Globus pallidus (tissue), 1 donor: ENCODE measurements at regions not wholly inside any gene's neighbourhood (a gene's known extent, or its start where the extent isn't known, plus 50 kb on each side); places are given as distances from the start of the nearest gene placed in this dataset.

Experiments
- DNase-seq: peaks from one replicate; pipeline ENCODE4 v3.0.0-alpha.2; 2015; ENCODE audit warnings: low spot score

- DNase-seq = no peak
Measured at GRCh38 chr3:194995334-194995733, 275.6 kb downstream of the XXYLT1 start.

GRCh38 chr3:194995922-194996321, 275.0 kb downstream of the XXYLT1 start:
- no peak for DNase-seq

DNA sequence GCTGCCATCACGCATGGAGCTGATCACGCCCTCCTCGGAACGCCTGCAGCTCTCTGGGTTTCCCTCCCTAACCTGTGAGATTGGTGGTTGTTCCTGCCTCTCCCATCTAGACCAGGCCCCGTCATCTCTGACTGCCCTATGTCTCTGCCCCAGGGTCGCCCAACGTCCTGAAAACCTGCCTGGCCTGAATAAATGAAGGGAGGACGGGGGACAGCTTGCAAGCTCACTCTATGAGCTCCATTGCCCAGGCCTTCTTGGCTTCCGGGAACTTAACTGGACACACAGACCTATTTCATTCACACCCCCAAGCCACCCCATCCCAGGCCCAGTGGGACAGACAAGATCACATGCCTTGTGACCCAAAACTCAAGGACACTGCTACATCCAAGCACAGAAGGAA, 274.2 kb downstream of the XXYLT1 start:
- DNase-seq = no peak

DNA sequence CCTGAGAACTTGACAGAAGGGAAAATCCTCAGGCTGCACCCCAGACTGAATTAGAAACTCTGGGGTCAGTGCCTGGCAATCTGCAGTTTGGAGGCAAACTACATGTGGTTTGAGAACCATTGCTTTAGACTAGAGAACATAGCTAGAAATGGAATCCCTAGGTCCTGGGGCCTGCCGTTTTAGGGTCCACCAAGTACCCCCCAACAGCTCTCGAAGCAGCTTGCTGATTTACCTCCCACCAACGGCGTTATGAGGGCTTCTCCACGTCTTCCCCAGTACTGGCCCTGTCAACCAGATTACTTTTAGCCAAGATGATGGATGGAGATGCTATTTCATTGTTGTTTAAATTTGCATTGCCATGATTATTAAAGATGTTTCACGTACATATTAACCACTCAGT, 272.5 kb downstream of the XXYLT1 start:
- no peak for DNase-seq

- DNase-seq = no peak
Measured at GRCh38 chr3:194998948-194999347, 272.0 kb downstream of the XXYLT1 start.

DNA sequence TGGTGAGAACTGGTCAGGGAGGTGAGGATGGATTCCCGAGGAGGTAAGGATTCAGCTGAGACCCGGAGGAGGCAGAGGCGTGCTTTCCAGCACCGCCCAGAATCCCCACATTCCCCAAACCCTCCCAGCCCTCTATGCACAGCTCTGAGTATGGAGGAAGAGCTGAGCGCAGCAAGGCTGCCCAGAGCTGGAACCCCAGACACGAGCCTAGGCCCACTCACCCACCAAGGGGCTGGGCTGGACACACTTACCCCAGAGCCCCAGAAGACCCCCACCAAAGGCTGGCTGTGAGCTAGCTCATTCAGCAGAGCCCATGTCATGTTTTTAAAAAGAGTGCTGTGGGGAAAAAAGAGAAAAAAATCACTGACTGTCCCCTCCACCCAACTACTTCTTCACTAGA, 271.5 kb downstream of the XXYLT1 start:
- no peak for DNase-seq

GRCh38 chr3:195001261-195001660, 269.7 kb downstream of the XXYLT1 start:
- no peak for DNase-seq

DNA sequence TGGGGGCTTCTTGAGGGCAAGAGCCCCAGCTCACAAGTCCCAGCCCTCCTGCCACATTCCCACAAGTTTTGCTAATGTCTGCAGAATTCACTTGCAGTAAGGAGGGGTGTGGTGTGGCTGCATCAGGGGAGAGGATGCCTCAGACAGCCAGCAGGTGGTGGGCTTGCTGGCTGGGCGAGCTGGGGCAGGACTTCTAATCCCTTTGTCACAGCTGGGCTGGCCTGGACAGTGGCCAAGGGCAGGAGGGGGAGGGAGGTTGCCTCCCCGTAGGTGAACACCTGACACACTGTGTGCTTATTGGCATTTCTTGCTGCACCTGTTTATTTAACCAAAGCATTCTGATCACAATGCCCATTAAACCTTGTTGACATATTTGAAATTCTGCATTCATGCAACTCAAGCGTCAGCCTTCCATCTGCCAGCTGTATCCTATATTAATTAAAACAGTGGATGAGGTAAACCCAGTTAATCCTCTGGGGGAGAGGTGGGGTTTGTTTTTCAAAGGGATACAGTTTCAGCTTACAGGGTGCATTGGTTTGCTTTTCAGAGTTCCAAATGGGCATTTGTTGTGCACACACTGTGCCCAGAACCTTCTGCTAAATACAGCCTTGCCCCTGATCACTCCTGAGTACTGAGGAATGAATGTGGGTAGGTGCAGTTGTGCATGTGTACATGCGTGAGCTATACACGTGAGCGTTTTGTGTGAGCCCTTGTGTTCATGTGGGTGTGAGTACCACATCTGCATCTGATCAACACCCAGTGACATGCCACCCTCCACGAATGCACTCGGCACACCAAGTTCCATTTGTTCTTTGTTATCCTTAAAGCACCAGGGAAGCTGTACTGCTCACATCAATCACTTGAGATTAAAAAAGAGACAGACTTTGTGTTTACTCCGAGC, 268.7 kb downstream of the XXYLT1 start:
- no peak for DNase-seq

DNA sequence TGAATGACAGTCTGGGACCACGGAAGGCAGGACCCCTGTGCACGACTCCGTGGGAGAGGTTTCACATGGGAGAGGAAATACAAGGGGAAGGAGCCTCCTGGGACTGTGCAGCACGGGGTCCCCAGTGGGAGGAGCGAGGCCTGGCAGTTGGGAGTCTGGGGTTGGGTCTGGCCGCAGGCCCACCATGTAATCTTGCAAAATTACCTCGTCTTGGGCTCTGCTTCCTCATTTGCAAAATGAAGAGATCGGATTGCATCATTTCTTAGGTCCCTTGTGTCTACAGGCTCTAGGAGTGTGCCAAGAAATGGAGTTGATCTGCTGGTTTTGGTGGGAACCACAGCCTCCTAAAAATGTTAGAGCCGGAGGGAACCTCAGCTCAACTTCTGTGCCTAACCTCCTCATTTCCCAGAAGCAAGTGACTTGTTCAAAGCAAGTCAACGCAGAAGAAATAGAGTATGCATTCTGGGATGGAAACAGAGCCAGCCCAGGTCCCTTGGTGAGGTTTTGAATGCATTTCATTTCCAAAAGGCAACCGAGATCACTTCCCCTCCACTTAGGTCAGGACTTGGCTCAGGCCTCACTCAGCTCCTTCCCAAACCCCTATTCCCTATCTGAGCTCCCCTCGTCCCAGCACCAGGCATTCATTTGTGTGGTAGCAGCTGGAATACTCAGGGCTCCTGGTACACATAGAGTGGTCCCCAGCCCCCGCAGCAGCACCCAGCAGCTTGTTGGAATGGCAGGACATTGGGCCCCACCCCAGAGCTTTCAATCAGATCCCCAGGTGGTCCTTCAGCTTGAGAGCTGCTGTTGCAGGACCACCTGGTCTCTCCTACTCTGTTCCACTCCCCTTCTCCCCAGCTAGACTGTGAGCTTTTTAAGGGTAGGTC, 267.7 kb downstream of the XXYLT1 start:
- DNase-seq = peak; percentile 22

GRCh38 chr3:195003893-195004289, 267.1 kb downstream of the XXYLT1 start:
- no peak for DNase-seq

GRCh38 chr3:195004512-195005250, 266.3 kb downstream of the XXYLT1 start:
- DNase-seq = no peak

DNA sequence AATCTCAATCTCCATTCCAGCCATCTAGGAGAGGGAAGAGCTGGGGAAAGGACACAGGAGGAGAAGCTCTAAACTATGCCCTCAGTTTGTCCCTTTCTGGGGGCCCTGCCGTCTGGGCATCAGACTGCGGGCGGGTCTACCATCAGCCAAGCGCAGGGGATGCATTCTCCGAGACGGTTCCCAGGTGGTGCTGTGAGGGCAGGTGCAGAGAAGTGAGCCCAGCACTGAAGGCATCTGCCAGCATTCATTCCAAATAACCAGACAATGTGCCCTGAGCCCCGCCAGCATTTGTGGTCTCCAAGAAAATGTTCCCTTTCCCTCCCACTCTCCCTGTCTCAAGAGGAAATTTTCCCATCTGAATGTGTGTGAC, 265.7 kb downstream of the XXYLT1 start:
- no peak for DNase-seq

DNA sequence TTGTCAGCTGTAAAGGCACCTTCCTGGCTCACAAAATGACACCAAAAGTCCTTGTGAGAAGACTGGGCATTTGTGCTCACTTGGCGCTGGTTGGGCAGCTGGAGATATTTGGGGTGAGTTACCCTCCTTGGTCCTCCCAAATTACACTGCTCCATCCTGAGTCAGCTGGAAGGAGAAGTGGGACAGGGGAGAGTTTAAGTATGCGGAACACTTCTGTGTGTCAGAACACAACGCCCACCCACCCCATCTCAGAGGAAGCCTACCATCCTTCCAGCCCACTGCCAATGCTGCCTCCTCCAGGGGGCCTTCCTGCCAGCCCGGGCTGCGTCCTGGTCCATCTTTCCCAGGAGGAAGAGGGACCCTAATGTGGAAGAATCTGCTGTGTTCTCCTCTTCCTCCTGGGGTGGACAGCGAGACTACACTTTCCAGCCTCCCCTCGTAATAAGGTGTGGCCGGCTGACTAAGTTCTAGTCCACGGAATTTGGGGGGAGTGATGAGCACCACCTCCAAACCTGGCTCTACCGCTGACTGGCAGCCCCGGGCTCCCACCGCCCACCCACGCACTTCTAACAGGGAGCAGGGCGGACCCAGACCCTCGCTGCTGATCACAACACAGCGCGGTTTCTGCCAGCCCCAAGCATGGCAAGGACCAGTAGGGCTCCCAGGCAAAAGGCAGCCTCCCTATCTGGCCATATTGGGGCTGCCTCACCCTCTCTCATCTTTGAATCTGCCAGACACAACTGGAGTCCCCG, 265.0 kb downstream of the XXYLT1 start:
- no peak for DNase-seq

GRCh38 chr3:195007151-195007550, 263.8 kb downstream of the XXYLT1 start:
- no peak for DNase-seq

DNA sequence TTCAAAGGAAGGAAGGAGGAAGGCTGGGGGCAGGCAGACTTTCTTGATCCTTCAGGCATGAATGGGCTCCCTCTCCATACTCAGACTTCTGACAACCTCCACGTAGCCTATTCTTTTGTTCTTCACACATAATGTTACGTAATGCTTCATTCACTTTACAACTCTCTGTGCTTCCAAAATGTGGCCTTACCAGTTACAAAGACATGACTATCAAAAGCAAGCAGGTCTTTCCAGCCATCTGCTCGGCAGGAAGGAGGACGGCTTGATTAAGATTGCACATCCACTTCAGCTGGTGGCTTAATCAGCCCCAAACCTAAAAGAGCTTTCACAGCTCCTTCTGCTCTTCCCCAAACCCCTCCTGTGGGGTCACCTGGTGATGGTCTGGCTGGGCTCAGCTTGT, 263.2 kb downstream of the XXYLT1 start:
- DNase-seq = no peak

- DNase-seq = no peak
Measured at GRCh38 chr3:195008816-195009215, 262.1 kb downstream of the XXYLT1 start.

- DNase-seq = no peak
Measured at GRCh38 chr3:195009616-195010015, 261.3 kb downstream of the XXYLT1 start.

- no peak for DNase-seq
Measured at GRCh38 chr3:195010551-195011100, 260.3 kb downstream of the XXYLT1 start.

GRCh38 chr3:195011231-195011834, 259.6 kb downstream of the XXYLT1 start:
- no peak for DNase-seq

DNA sequence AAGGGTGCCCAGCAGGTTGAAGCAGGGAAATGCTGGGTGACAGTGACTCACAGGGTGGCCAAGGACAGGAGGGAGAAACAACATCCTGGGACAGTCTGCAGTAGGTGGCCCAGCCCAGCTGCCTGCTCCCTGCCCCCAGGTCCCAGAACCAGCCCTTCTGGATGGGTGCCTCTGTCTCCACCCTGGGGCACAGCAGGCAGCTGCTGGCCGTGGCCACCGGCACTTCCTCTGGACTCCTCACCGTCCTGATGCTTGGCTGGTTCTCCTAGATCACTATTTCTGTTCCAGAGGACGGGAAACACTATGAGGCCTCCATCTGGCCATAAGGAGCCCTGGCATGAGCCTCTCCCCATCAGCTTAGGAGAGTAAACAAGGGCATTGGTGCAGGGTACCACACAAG, 258.9 kb downstream of the XXYLT1 start:
- DNase-seq = no peak

GRCh38 chr3:195012571-195012970, 258.4 kb downstream of the XXYLT1 start:
- no peak for DNase-seq
